Stimulated activated CD8-positive, alpha-beta memory T cell treated with anti-CD3 and anti-CD28 coated beads, Interleukin-4, amount 100 ng/mL, for 1 hour (primary cell): ENCODE measurements at regions not wholly inside any gene's neighbourhood (a gene's known extent, or its start where the extent isn't known, plus 50 kb on each side); places are given as distances from the start of the nearest gene placed in this dataset.
"Not testable (repeated sequence)": the region's sequence is repeated elsewhere in the genome, so short reads cannot be mapped to it uniquely, and the experiment has no call there.

Experiments
- DNase-seq, 2 donors: peaks; one replicate each; pipeline ENCODE4 v3.0.0-alpha.2; 2020; ENCODE audit warnings: low read depth in 2 of 2, low spot score in 1 of 2

GRCh38 chr21:28215214-28215954, 777.3 kb downstream of the LTN1 start:
- no peak for DNase-seq

- DNase-seq, result no peak
These were observed 777.9 kb downstream of the LTN1 start for GRCh38 chr21:28214786-28215185.

- no peak for DNase-seq
These were observed 779.4 kb downstream of the LTN1 start for GRCh38 chr21:28213261-28213660.

- no peak for DNase-seq
These were observed 780.6 kb downstream of the LTN1 start for GRCh38 chr21:28212061-28212460.

- DNase-seq, result no peak
These were observed 785.1 kb downstream of the LTN1 start for GRCh38 chr21:28207436-28208173.

GRCh38 chr21:28200726-28201125, 792.0 kb downstream of the LTN1 start:
- DNase-seq, result no peak

- DNase-seq, result no peak
These were observed 795.7 kb downstream of the LTN1 start for GRCh38 chr21:28196981-28197380.

- no peak for DNase-seq
These were observed 799.5 kb downstream of the LTN1 start for GRCh38 chr21:28193189-28193588.

- no peak for DNase-seq
These were observed 806.1 kb downstream of the LTN1 start for GRCh38 chr21:28186604-28187003.

- no peak for DNase-seq
These were observed 810.9 kb downstream of the LTN1 start for GRCh38 chr21:28181730-28182129.

- no peak for DNase-seq
These were observed 813.5 kb downstream of the LTN1 start for GRCh38 chr21:28179136-28179535.

GRCh38 chr21:28177124-28177523, 815.6 kb downstream of the LTN1 start:
- DNase-seq, result no peak

GRCh38 chr21:28174701-28175100, 818.0 kb downstream of the LTN1 start:
- no peak for DNase-seq

- no peak for DNase-seq
These were observed 818.7 kb downstream of the LTN1 start for GRCh38 chr21:28174006-28174405.

- DNase-seq, result no peak
These were observed 820.3 kb downstream of the LTN1 start for GRCh38 chr21:28172376-28172775.

- no peak for DNase-seq
These were observed 825.3 kb downstream of the LTN1 start for GRCh38 chr21:28167366-28167765.

GRCh38 chr21:28164519-28164918, 828.2 kb downstream of the LTN1 start:
- DNase-seq, result not testable (repeated sequence)

- not testable (repeated sequence) for DNase-seq
These were observed 830.6 kb downstream of the LTN1 start for GRCh38 chr21:28162052-28162451.

- no peak for DNase-seq
These were observed 832.3 kb downstream of the LTN1 start for GRCh38 chr21:28160378-28160777.

GRCh38 chr21:28159396-28159795, 833.3 kb downstream of the LTN1 start:
- no peak for DNase-seq

- no peak for DNase-seq
These were observed 836.1 kb downstream of the LTN1 start for GRCh38 chr21:28156590-28156989.

GRCh38 chr21:28154121-28154520, 838.6 kb downstream of the LTN1 start:
- DNase-seq, result no peak

GRCh38 chr21:28152732-28153131, 839.9 kb downstream of the LTN1 start:
- no peak for DNase-seq
